GM21360 (cell line): ENCODE measurements at regions not wholly inside any gene's neighbourhood (a gene's known extent, or its start where the extent isn't known, plus 50 kb on each side); places are given as distances from the start of the nearest gene placed in this dataset.

Experiments
- ATAC-seq: cut with Tn5 transposase; IDR thresholded peaks from one replicate; pipeline ENCODE4 v1.9.1; 2021; ENCODE audit warnings: mild to moderate bottlenecking, moderate library complexity; ENCODE audit not compliant: unreplicated experiment

- no peak for ATAC-seq
Measured at GRCh38 chr14:98227727-98228111, 1044.3 kb downstream of the BCL11B start.

GRCh38 chr14:98229656-98230366 is 1042.2 kb downstream of the BCL11B start:
- ATAC-seq: no peak

- ATAC-seq: no peak
Measured at GRCh38 chr14:98230411-98230810, 1041.6 kb downstream of the BCL11B start.

- no peak for ATAC-seq
Measured at GRCh38 chr14:98231210-98231609, 1040.8 kb downstream of the BCL11B start.

- ATAC-seq: no peak
Measured at GRCh38 chr14:98233656-98234055, 1038.3 kb downstream of the BCL11B start.

- ATAC-seq: no peak
Measured at GRCh38 chr14:98234208-98234607, 1037.8 kb downstream of the BCL11B start.

- no peak for ATAC-seq
Measured at GRCh38 chr14:98236314-98236713, 1035.7 kb downstream of the BCL11B start.

- no peak for ATAC-seq
Measured at GRCh38 chr14:98237939-98238338, 1034.1 kb downstream of the BCL11B start.

- ATAC-seq: no peak
Measured at GRCh38 chr14:98240376-98240775, 1031.6 kb downstream of the BCL11B start.

GRCh38 chr14:98242903-98243302 is 1029.1 kb downstream of the BCL11B start:
- ATAC-seq: no peak

- ATAC-seq: no peak
Measured at GRCh38 chr14:98243332-98243731, 1028.7 kb downstream of the BCL11B start.

- ATAC-seq: no peak
Measured at GRCh38 chr14:98244162-98244948, 1027.6 kb downstream of the BCL11B start.

GRCh38 chr14:98244966-98245569 is 1026.9 kb downstream of the BCL11B start:
- ATAC-seq: no peak

GRCh38 chr14:98249057-98249456 is 1022.9 kb downstream of the BCL11B start:
- no peak for ATAC-seq

GRCh38 chr14:98249476-98249875 is 1022.5 kb downstream of the BCL11B start:
- ATAC-seq: no peak

- no peak for ATAC-seq
Measured at GRCh38 chr14:98252820-98253219, 1019.2 kb downstream of the BCL11B start.

- no peak for ATAC-seq
Measured at GRCh38 chr14:98259881-98260280, 1012.1 kb downstream of the BCL11B start.

- no peak for ATAC-seq
Measured at GRCh38 chr14:98262566-98262965, 1009.4 kb downstream of the BCL11B start.

- no peak for ATAC-seq
Measured at GRCh38 chr14:98269533-98269932, 1002.5 kb downstream of the BCL11B start.

GRCh38 chr14:98270201-98270600 is 1001.8 kb downstream of the BCL11B start:
- no peak for ATAC-seq

GRCh38 chr14:98274596-98274995 is 997.4 kb downstream of the BCL11B start:
- ATAC-seq: no peak

GRCh38 chr14:98278800-98279199 is 993.2 kb downstream of the BCL11B start:
- no peak for ATAC-seq
